Mammary epithelial cell (primary cell): ENCODE measurements at regions not wholly inside any gene's neighbourhood (a gene's known extent, or its start where the extent isn't known, plus 50 kb on each side); places are given as distances from the start of the nearest gene placed in this dataset.

ENCODE experiments used
- EZH2 ChIP-seq: IDR thresholded peaks from 2 replicates; pipeline ENCODE4 v1.6.1; 2012; ENCODE audit warnings: low read length, inconsistent platforms, borderline replicate concordance
- TF ChIP-seq, protein P1 (sequence below), 2 donors: IDR thresholded peaks in 1 of 2; conservative IDR thresholded peaks in 1 of 2; 2 replicates each; pipeline ENCODE4 v1.5.1; 2011 to 2012; ENCODE audit warnings: inconsistent platforms in 2 of 2, low read length in 2 of 2, mild to moderate bottlenecking in 2 of 2, control low read depth in 1 of 2, low read depth in 1 of 2; ENCODE audit not compliant: insufficient read depth in 1 of 2; ENCODE audit errors: extremely low read depth in 1 of 2

DNA sequence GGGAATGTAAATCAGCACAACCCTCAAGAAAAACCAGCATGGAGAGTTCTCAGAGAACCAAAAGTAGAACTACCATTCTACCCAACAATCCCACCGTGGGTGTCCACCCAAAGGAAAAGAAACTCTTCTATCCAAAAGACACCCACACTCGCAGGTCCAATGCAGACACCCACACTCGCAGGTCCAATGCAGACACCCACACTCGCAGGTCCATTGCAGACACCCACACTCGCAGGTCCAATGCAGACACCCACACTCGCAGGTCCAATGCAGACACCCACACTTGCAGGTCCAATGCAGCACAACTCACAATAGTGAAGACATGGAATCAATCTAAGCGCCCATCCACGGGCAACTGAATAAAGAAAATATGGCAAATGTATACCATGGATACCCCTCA, 77.0 kb upstream of the RPH3AL start:
- TF ChIP-seq EZH2: no peak
- TF ChIP-seq, protein P1, sequence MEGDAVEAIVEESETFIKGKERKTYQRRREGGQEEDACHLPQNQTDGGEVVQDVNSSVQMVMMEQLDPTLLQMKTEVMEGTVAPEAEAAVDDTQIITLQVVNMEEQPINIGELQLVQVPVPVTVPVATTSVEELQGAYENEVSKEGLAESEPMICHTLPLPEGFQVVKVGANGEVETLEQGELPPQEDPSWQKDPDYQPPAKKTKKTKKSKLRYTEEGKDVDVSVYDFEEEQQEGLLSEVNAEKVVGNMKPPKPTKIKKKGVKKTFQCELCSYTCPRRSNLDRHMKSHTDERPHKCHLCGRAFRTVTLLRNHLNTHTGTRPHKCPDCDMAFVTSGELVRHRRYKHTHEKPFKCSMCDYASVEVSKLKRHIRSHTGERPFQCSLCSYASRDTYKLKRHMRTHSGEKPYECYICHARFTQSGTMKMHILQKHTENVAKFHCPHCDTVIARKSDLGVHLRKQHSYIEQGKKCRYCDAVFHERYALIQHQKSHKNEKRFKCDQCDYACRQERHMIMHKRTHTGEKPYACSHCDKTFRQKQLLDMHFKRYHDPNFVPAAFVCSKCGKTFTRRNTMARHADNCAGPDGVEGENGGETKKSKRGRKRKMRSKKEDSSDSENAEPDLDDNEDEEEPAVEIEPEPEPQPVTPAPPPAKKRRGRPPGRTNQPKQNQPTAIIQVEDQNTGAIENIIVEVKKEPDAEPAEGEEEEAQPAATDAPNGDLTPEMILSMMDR (conservative IDR thresholded peaks at IDR 0.05 in 1 of 2, IDR thresholded peaks at IDR 0.05 in 1 of 2; ENCODE audit: extremely low read depth in 1 of 2, insufficient read depth in 1 of 2, low read depth in 1 of 2, low read length in 2 of 2): no peak
